ENCODE measurements at regions not wholly inside any gene's neighbourhood (a gene's known extent, or its start where the extent isn't known, plus 50 kb on each side); places are given as distances from the start of the nearest gene placed in this dataset.

DNA sequence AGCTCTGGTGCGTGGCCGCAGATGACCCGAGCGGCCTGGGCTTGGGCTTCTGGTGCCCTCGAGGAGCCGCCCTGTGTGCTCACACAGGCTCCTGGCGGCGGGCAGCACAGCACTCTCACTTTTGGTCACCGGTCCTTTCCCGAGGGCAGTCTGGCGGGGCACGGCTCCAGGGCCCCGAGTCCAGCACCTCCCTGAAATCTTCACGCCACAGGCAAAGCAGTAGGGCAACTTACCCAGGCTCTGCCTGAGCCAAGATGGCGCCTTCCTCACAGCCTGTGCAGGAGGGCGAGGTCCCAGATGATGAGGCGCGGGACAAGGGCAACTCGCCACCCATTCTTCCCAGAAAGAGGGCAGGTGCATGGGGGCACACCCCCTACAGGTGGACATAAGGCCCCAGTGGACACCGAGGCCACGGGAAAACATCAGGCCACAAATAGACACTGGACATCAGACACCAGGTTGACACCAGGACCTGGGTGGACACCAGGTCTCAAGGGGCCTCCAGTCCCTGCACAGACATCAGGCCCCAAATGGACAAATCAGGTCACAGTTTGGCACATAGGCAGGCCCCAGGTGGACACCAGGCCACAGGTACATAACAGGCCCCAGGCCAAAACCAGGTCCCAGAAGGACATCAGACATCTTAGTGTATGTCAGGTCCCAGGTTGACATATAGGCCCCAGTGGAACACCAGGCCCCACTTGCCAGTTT is 57.6 kb upstream of the SEPTIN5 start:
- H3K27me3 ChIP-seq (ENCODE audit: insufficient read depth, low read length), result no peaks in the 10 kb centered on the region
- H4K20me1 ChIP-seq (ENCODE audit: control insufficient read depth, insufficient read depth, insufficient read length), result no peaks in the 10 kb centered on the region
- H3K27ac ChIP-seq (ENCODE audit: insufficient read length, low read depth, low read length), result no peak overlapping the region
- no peak overlapping the region for H4K8ac ChIP-seq (replicated peaks; ENCODE audit: insufficient read length, low read depth, low read length)
- no peak overlapping the region for H2AFZ ChIP-seq (ENCODE audit: low read length)
- TF ChIP-seq, protein P1, sequence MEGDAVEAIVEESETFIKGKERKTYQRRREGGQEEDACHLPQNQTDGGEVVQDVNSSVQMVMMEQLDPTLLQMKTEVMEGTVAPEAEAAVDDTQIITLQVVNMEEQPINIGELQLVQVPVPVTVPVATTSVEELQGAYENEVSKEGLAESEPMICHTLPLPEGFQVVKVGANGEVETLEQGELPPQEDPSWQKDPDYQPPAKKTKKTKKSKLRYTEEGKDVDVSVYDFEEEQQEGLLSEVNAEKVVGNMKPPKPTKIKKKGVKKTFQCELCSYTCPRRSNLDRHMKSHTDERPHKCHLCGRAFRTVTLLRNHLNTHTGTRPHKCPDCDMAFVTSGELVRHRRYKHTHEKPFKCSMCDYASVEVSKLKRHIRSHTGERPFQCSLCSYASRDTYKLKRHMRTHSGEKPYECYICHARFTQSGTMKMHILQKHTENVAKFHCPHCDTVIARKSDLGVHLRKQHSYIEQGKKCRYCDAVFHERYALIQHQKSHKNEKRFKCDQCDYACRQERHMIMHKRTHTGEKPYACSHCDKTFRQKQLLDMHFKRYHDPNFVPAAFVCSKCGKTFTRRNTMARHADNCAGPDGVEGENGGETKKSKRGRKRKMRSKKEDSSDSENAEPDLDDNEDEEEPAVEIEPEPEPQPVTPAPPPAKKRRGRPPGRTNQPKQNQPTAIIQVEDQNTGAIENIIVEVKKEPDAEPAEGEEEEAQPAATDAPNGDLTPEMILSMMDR (conservative IDR thresholded peaks at IDR 0.05), result no peak
- H3K79me1 ChIP-seq (ENCODE audit: insufficient read depth, low read depth, low read length, poor library complexity, severe bottlenecking), result no peaks in the 10 kb centered on the region
- H3K4me1 ChIP-seq (ENCODE audit: insufficient read depth, low read length), result no peaks in the 10 kb centered on the region; the same call in 1 of the 2 replicates
- H3K9ac ChIP-seq (ENCODE audit: extremely low read depth, insufficient read length, low read length), result no peak overlapping the region
- H2BK5ac ChIP-seq (ENCODE audit: insufficient read length, low read length), result no peak overlapping the region
- H3K9me3 ChIP-seq (ENCODE audit: control insufficient read depth, low read depth, low read length), result no peaks in the 10 kb centered on the region
- peaks cover 9 to 14% of the 10 kb centered on the region in 2 experiments for H3K4me1 Mint-ChIP-seq
- H2AK5ac ChIP-seq (ENCODE audit: insufficient read length, low read length), result no peak overlapping the region
- DNase-seq, result no peak
- no peak overlapping the region for H3K18ac ChIP-seq (ENCODE audit: insufficient read length, low read depth, low read length)
- WGBS (ENCODE audit: extremely low coverage, insufficient read length, low lambda C conversion rate), result no CpG with 5 or more reads among the region's 21 CpGs
- H3K56ac ChIP-seq (ENCODE audit: insufficient read length, low read depth, low read length), result no peak overlapping the region
- peaks cover 3% of the 10 kb centered on the region; the same call in 1 of the 2 replicates for H3K27me3 Mint-ChIP-seq (ENCODE audit: low read depth)
- H3K9me3 Mint-ChIP-seq, result no peaks in the 10 kb centered on the region
- no peak overlapping the region for H3K27ac Mint-ChIP-seq
- no peak overlapping the region for H3K4ac ChIP-seq (ENCODE audit: low read depth, low read length)
- no peak overlapping the region for H2BK20ac ChIP-seq (ENCODE audit: low read depth, low read length, poor library complexity, severe bottlenecking)
- no peak overlapping the region for H3T11ph ChIP-seq (ENCODE audit: low read length)
- no peak overlapping the region for H2BK15ac ChIP-seq (ENCODE audit: low read depth, low read length)
- H3K14ac ChIP-seq (ENCODE audit: insufficient read depth, low read length), result no peak overlapping the region
- H3K4me3 Mint-ChIP-seq, result no peak overlapping the region
- no peak overlapping the region for H3K4me2 ChIP-seq (ENCODE audit: insufficient read depth, insufficient read length, low read length)
- H3K23me2 ChIP-seq (ENCODE audit: insufficient read length, low read depth, low read length, poor library complexity, severe bottlenecking), result no peaks in the 10 kb centered on the region
- H4K91ac ChIP-seq (ENCODE audit: insufficient read length, low read depth, low read length), result no peak overlapping the region
- H4K5ac ChIP-seq (ENCODE audit: insufficient read length, low read depth, low read length), result no peak overlapping the region
- no peak overlapping the region for H2BK12ac ChIP-seq (ENCODE audit: insufficient read length, low read depth, low read length)
- no peaks in the 10 kb centered on the region for H3K36me3 Mint-ChIP-seq (ENCODE audit: insufficient read depth in 1 of 3, low read depth in 3 of 3)
- H3K23ac ChIP-seq (ENCODE audit: insufficient read length, low read depth, low read length), result no peak overlapping the region
- H2BK120ac ChIP-seq (ENCODE audit: low read depth, low read length, poor library complexity, severe bottlenecking), result no peak overlapping the region
- H3K79me2 ChIP-seq (ENCODE audit: insufficient read depth, low read length), result no peaks in the 10 kb centered on the region

Measured in H9 (cell line).